Mesendoderm (in vitro differentiated cells): ENCODE measurements at regions not wholly inside any gene's neighbourhood (a gene's known extent, or its start where the extent isn't known, plus 50 kb on each side); places are given as distances from the start of the nearest gene placed in this dataset. TPM values are rescaled to one million over a fixed set of nuclear protein-coding genes. Genes with fewer than 3 reads are reported as not detected.

ENCODE experiments used
- DNase-seq: peaks from one replicate; pipeline ENCODE4 v3.0.0; 2013
- H2AK5ac ChIP-seq: 2 replicates; pipeline ENCODE4 v1.6.1; 2013; ENCODE audit warnings: low read length, inconsistent platforms
- H2BK120ac ChIP-seq: 2 replicates; pipeline ENCODE4 v1.6.1; 2013; ENCODE audit warnings: low read depth, mild to moderate bottlenecking, low read length, moderate library complexity, mixed read lengths
- H2BK15ac ChIP-seq: replicated peaks from 2 replicates; pipeline ENCODE4 v1.6.1; 2013; ENCODE audit warnings: low read depth, mild to moderate bottlenecking, moderate library complexity
- H2BK5ac ChIP-seq: 2 replicates; pipeline ENCODE4 v1.6.1; 2013; ENCODE audit warnings: low read length, inconsistent platforms
- H3K18ac ChIP-seq: 2 replicates; pipeline ENCODE4 v1.6.1; 2013; ENCODE audit warnings: mild to moderate bottlenecking, low read length, mixed read lengths
- H3K23ac ChIP-seq: one replicate; pipeline ENCODE4 v1.6.1; 2013; ENCODE audit warnings: low read length
- H3K27ac ChIP-seq: 2 replicates; pipeline ENCODE4 v1.5.1; 2013; ENCODE audit warnings: low read depth, mild to moderate bottlenecking, inconsistent platforms, low read length, moderate library complexity
- H3K27me3 ChIP-seq: 2 replicates; pipeline ENCODE4 v1.6.1; 2013; ENCODE audit warnings: low read length, control low read depth, mild to moderate bottlenecking, inconsistent platforms; ENCODE audit not compliant: insufficient read depth, poor library complexity
- H3K36me3 ChIP-seq: 2 replicates; pipeline ENCODE4 v1.6.1; 2013; ENCODE audit warnings: low read length, inconsistent platforms; ENCODE audit not compliant: control insufficient read depth, insufficient read depth
- H3K4ac ChIP-seq: one replicate; pipeline ENCODE4 v1.6.1; 2013; ENCODE audit warnings: low read depth, mild to moderate bottlenecking, low read length, moderate library complexity
- H3K4me1 ChIP-seq: 2 replicates; pipeline ENCODE4 v1.6.1; 2013; ENCODE audit warnings: low read depth, low read length, inconsistent platforms; ENCODE audit not compliant: control insufficient read depth
- H3K4me2 ChIP-seq: 2 replicates; pipeline ENCODE4 v1.6.1; 2013; ENCODE audit warnings: low read length
- H3K4me3 ChIP-seq: 2 replicates; pipeline ENCODE4 v1.5.1; 2013; ENCODE audit warnings: mild to moderate bottlenecking, low read length
- H3K56ac ChIP-seq: one replicate; pipeline ENCODE4 v1.6.1; 2013; ENCODE audit warnings: low read length
- H3K79me1 ChIP-seq: 2 replicates; pipeline ENCODE4 v1.6.1; 2013; ENCODE audit warnings: low read length, inconsistent platforms
- H3K79me2 ChIP-seq: 2 replicates; pipeline ENCODE4 v1.6.1; 2013; ENCODE audit warnings: mild to moderate bottlenecking, low read length; ENCODE audit not compliant: control insufficient read depth, insufficient read depth
- H3K9ac ChIP-seq: 2 replicates; pipeline ENCODE4 v1.6.1; 2013; ENCODE audit warnings: low read length, inconsistent platforms
- H4K5ac ChIP-seq: one replicate; pipeline ENCODE4 v1.6.1; 2013; ENCODE audit warnings: low read length
- H4K8ac ChIP-seq: one replicate; pipeline ENCODE4 v1.6.1; 2013; ENCODE audit warnings: low read depth, mild to moderate bottlenecking, control low read depth, low read length, moderate library complexity
- WGBS: extraction: QIAGEN DNeasy Blood & Tissue Kit; methylation state at CpG from one replicate; pipeline ENCODE4 v1.1.7; 2013; ENCODE audit warnings: low lambda C conversion rate, missing lambda C conversion rate; ENCODE audit not compliant: insufficient coverage; ENCODE audit errors: extremely low coverage; 5-methylcytosine and 5-hydroxymethylcytosine counted together
- small RNA-seq: library from polyadenylated mRNA; stranded (forward); fragments of <200 nt; extraction: miRNeasy Mini kit (QIAGEN cat#:217004); gene quantifications from one replicate; pipeline ENCODE3, GENCODE V24; 2013; ENCODE audit not compliant: insufficient read depth

DNA sequence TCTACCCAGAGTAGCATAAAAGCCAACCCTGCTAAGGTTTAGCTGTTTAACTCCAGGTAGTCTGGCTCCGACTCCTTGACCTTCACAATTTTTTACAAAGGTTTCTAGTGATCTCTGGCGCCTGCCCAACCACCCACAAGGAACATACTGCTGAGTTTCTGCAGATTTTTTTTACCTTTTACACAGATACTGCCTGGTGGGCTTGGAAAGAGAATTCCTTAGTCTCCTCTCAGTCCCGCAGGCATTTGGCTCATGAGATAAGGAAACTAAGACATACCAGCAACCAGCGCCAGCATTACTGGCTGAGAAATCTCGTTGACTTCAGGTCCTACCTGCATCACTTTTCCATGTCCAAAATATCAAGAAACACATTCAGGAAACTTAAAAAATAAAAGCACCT is 51.1 kb upstream of the LYZL1 start:
- H3K4me2 ChIP-seq = no peak overlapping the region
- no peaks in the 10 kb centered on the region for H3K36me3 ChIP-seq
- peaks cover 4% of the 10 kb centered on the region for H3K4me1 ChIP-seq
- no peaks in the 10 kb centered on the region for H3K79me2 ChIP-seq
- no peaks in the 10 kb centered on the region for H3K27me3 ChIP-seq
- peak overlapping the region; percentile 17 for H2BK5ac ChIP-seq
- H3K4ac ChIP-seq = no peak overlapping the region
- H3K9ac ChIP-seq = no peak overlapping the region
- H4K8ac ChIP-seq = no peak overlapping the region
- H2BK120ac ChIP-seq = peak overlapping the region; percentile 29
- H2BK15ac ChIP-seq = peak overlapping the region; percentile 57
- H3K4me3 ChIP-seq = no peak overlapping the region
- no peak overlapping the region for H3K23ac ChIP-seq
- H4K5ac ChIP-seq = no peak overlapping the region
- WGBS = no CpG with 5 or more reads among the region's 5 CpGs
- DNase-seq = peak; percentile 91
- H3K27ac ChIP-seq = peak overlapping the region; percentile 26
- peak overlapping the region; percentile 53 for H3K18ac ChIP-seq
- H3K56ac ChIP-seq = no peak overlapping the region
- no peaks in the 10 kb centered on the region for H3K79me1 ChIP-seq
- H2AK5ac ChIP-seq = no peak overlapping the region

- H3K18ac ChIP-seq = peak overlapping the region; percentile 30
- no peak overlapping the region for H3K27ac ChIP-seq
These were observed 50.2 kb upstream of the LYZL1 start for GRCh38 chr10:29238523-29239135.

More at GRCh38 chr10:29238523-29239135, 50.2 kb upstream of the LYZL1 start:
- Histone ChIP-seq H3K4me2 (no peak overlapping the region), H3K9ac (no peak overlapping the region), H2BK120ac (no peak overlapping the region), H3K27me3 (no peaks in the 10 kb centered on the region), H3K4ac (peak overlapping the region; percentile 81), H2BK5ac (no peak overlapping the region), H3K56ac (no peak overlapping the region), H4K8ac (no peak overlapping the region), H3K23ac (no peak overlapping the region), H3K79me1 (no peaks in the 10 kb centered on the region), H4K5ac (no peak overlapping the region), H3K79me2 (no peaks in the 10 kb centered on the region), H2AK5ac (no peak overlapping the region), H3K36me3 (no peaks in the 10 kb centered on the region), H3K4me3 (no peak overlapping the region), H2BK15ac (no peak overlapping the region), H3K4me1 (peaks cover 4% of the 10 kb centered on the region)
- DNase-seq = no peak
- no CpG with 5 or more reads among the region's 3 CpGs for WGBS

Small RNA genes in the stretch of these regions (small RNA-seq; reads per million reads assigned to genes)
- gene AL355376.1 (not detected), gene AL355376.2 (not detected), gene RNA5SP308 (not detected), gene RNU6-270P (not detected)
